ENCODE measurements at regions not wholly inside any gene's neighbourhood (a gene's known extent, or its start where the extent isn't known, plus 50 kb on each side); places are given as distances from the start of the nearest gene placed in this dataset.

GRCh38 chr12:67370979-67371378, 101.8 kb downstream of the CAND1 start:
- Mint-ChIP-seq H3K36me3 (ENCODE audit: low read depth) (no peaks in the 10 kb centered on the region), H3K4me1 (peaks cover under 1% of the 10 kb centered on the region), H3K27me3 (ENCODE audit: low read depth, poor library complexity) (peaks cover 4% of the 10 kb centered on the region), H3K9me3 (no peaks in the 10 kb centered on the region), H3K4me3 (no peak overlapping the region), H3K27ac (no peak overlapping the region)
- TF ChIP-seq CTCF (IDR thresholded peaks at IDR 0.05) = no peak
- no peak for DNase-seq

- no peak for DNase-seq
- H3K27me3 Mint-ChIP-seq (ENCODE audit: low read depth, poor library complexity) = no peaks in the 10 kb centered on the region
- TF ChIP-seq CTCF (IDR thresholded peaks at IDR 0.05) = no peak
- no peak overlapping the region for H3K4me3 Mint-ChIP-seq
- H3K27ac Mint-ChIP-seq = no peak overlapping the region
- H3K36me3 Mint-ChIP-seq (ENCODE audit: low read depth) = no peaks in the 10 kb centered on the region
- peaks cover 11% of the 10 kb centered on the region for H3K4me1 Mint-ChIP-seq
- peaks cover 5% of the 10 kb centered on the region for H3K9me3 Mint-ChIP-seq
Observed at GRCh38 chr12:67377021-67377420, 107.9 kb downstream of the CAND1 start.

GRCh38 chr12:67377541-67377940, 108.4 kb downstream of the CAND1 start:
- Mint-ChIP-seq H3K9me3 (peaks cover 5% of the 10 kb centered on the region), H3K27me3 (ENCODE audit: low read depth, poor library complexity) (no peaks in the 10 kb centered on the region), H3K4me1 (peaks cover 11% of the 10 kb centered on the region), H3K27ac (no peak overlapping the region), H3K4me3 (no peak overlapping the region), H3K36me3 (ENCODE audit: low read depth) (no peaks in the 10 kb centered on the region)
- DNase-seq = no peak
- no peak for TF ChIP-seq CTCF (IDR thresholded peaks at IDR 0.05)

DNA sequence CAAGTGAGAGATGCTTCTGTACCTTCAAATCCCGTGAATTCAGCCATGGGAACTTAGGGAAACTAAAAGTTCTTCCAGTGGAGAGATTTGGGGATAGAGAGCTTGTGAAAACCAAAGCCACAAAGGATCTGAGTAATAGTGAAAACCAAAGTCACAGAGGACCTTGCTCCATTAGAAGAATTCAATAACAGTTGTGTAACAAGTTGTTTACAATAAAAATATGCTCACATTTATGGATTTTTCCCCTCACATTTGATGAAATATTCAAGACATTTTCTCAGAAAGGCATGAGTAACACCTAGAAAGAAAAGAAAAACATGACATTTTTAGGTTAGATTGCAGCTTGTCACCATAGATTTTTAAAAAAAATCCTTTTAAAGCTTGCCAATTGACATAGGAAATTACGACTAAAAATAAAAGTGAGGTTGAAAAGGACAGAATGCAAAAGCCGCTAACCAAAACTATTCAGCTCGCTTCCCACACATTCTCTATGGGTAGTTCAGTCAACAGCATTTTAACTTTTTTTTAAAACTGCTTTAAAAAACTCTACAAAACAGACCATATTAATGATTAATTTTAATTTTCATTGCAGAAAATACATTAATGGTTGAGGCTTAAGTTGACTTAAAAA, 113.2 kb downstream of the CAND1 start:
- Mint-ChIP-seq H3K27me3 (ENCODE audit: low read depth, poor library complexity) (no peaks in the 10 kb centered on the region), H3K4me3 (no peak overlapping the region), H3K4me1 (peaks cover 29% of the 10 kb centered on the region), H3K27ac (no peak overlapping the region), H3K9me3 (peaks cover 5% of the 10 kb centered on the region), H3K36me3 (ENCODE audit: low read depth) (no peaks in the 10 kb centered on the region)
- no peak for DNase-seq
- no peak for TF ChIP-seq CTCF (IDR thresholded peaks at IDR 0.05)

GRCh38 chr12:67386869-67387565, 117.9 kb downstream of the CAND1 start:
- no peak for TF ChIP-seq CTCF (IDR thresholded peaks at IDR 0.05)
- no peaks in the 10 kb centered on the region for H3K9me3 Mint-ChIP-seq
- H3K36me3 Mint-ChIP-seq (ENCODE audit: low read depth) = no peaks in the 10 kb centered on the region
- peak overlapping the region; percentile 25 for H3K4me3 Mint-ChIP-seq
- peaks cover 76% of the 10 kb centered on the region for H3K4me1 Mint-ChIP-seq
- no peak for DNase-seq
- peaks cover 3% of the 10 kb centered on the region for H3K27me3 Mint-ChIP-seq (ENCODE audit: low read depth, poor library complexity)
- H3K27ac Mint-ChIP-seq = peak overlapping the region; percentile 59

Data from nephron progenitor cell (in vitro differentiated cells).